ENCODE measurements at regions not wholly inside any gene's neighbourhood (a gene's known extent, or its start where the extent isn't known, plus 50 kb on each side); places are given as distances from the start of the nearest gene placed in this dataset.

GRCh38 chr2:117169036-117169765 lies 645.3 kb upstream of the DDX18 start:
- Mint-ChIP-seq H3K4me1 (no peaks in the 10 kb centered on the region), H3K36me3 (ENCODE audit: low read depth) (no peaks in the 10 kb centered on the region), H3K4me3 (no peak overlapping the region), H3K27ac (no peak overlapping the region), H3K27me3 (no peaks in the 10 kb centered on the region), H3K9me3 (peaks cover 10% of the 10 kb centered on the region)
- ChIA-PET CTCF (no interaction called here), POLR2A (no interaction called here)
- no peak for DNase-seq

- CTCF ChIA-PET: no interaction called here
- H3K4me3 Mint-ChIP-seq: no peak overlapping the region
Observed at GRCh38 chr2:117170897-117171296, 643.6 kb upstream of the DDX18 start.

GRCh38 chr2:117179405-117179804 lies 635.1 kb upstream of the DDX18 start:
- Mint-ChIP-seq H3K36me3 (ENCODE audit: low read depth) (no peaks in the 10 kb centered on the region), H3K27me3 (no peaks in the 10 kb centered on the region), H3K4me1 (no peaks in the 10 kb centered on the region), H3K4me3 (no peak overlapping the region), H3K27ac (no peak overlapping the region), H3K9me3 (peaks cover 9% of the 10 kb centered on the region)
- POLR2A ChIA-PET: no interaction called here
- CTCF ChIA-PET: no interaction called here
- DNase-seq: no peak

More at GRCh38 chr2:117170897-117171296, 643.6 kb upstream of the DDX18 start:
- no peaks in the 10 kb centered on the region for H3K4me1 Mint-ChIP-seq
- no peaks in the 10 kb centered on the region for H3K27me3 Mint-ChIP-seq
- DNase-seq: no peak
- POLR2A ChIA-PET: no interaction called here
- peaks cover 14% of the 10 kb centered on the region for H3K9me3 Mint-ChIP-seq
- H3K36me3 Mint-ChIP-seq (ENCODE audit: low read depth): no peaks in the 10 kb centered on the region
- H3K27ac Mint-ChIP-seq: no peak overlapping the region

- H3K27ac Mint-ChIP-seq: no peak overlapping the region
Observed at GRCh38 chr2:117190856-117191559, 623.5 kb upstream of the DDX18 start.

GRCh38 chr2:117195381-117195780 lies 619.1 kb upstream of the DDX18 start:
- H3K4me3 Mint-ChIP-seq: no peak overlapping the region
- DNase-seq: no peak
- H3K9me3 Mint-ChIP-seq: peaks cover 13% of the 10 kb centered on the region
- POLR2A ChIA-PET: no interaction called here
- H3K4me1 Mint-ChIP-seq: no peaks in the 10 kb centered on the region
- CTCF ChIA-PET: no interaction called here
- no peak overlapping the region for H3K27ac Mint-ChIP-seq
- no peaks in the 10 kb centered on the region for H3K27me3 Mint-ChIP-seq
- H3K36me3 Mint-ChIP-seq (ENCODE audit: low read depth): no peaks in the 10 kb centered on the region

More at GRCh38 chr2:117190856-117191559, 623.5 kb upstream of the DDX18 start:
- no peaks in the 10 kb centered on the region for H3K27me3 Mint-ChIP-seq
- no peaks in the 10 kb centered on the region for H3K36me3 Mint-ChIP-seq (ENCODE audit: low read depth)
- H3K4me3 Mint-ChIP-seq: no peak overlapping the region
- ChIA-PET POLR2A (no interaction called here), CTCF (no interaction called here)
- peaks cover 9% of the 10 kb centered on the region for H3K9me3 Mint-ChIP-seq
- no peaks in the 10 kb centered on the region for H3K4me1 Mint-ChIP-seq
- DNase-seq: no peak

GRCh38 chr2:117199511-117199910 lies 615.0 kb upstream of the DDX18 start:
- CTCF ChIA-PET: no interaction called here
- H3K27me3 Mint-ChIP-seq: no peaks in the 10 kb centered on the region
- POLR2A ChIA-PET: no interaction called here
- no peaks in the 10 kb centered on the region for H3K4me1 Mint-ChIP-seq
- H3K27ac Mint-ChIP-seq: no peak overlapping the region
- no peak overlapping the region for H3K4me3 Mint-ChIP-seq
- DNase-seq: no peak
- peaks cover 12% of the 10 kb centered on the region for H3K9me3 Mint-ChIP-seq
- no peaks in the 10 kb centered on the region for H3K36me3 Mint-ChIP-seq (ENCODE audit: low read depth)

GRCh38 chr2:117212562-117212961 lies 601.9 kb upstream of the DDX18 start:
- Mint-ChIP-seq H3K4me1 (no peaks in the 10 kb centered on the region), H3K36me3 (ENCODE audit: low read depth) (no peaks in the 10 kb centered on the region), H3K27ac (no peak overlapping the region), H3K9me3 (peaks cover 3% of the 10 kb centered on the region), H3K4me3 (no peak overlapping the region), H3K27me3 (no peaks in the 10 kb centered on the region)
- POLR2A ChIA-PET: no interaction called here
- DNase-seq: no peak
- CTCF ChIA-PET: no interaction called here

GRCh38 chr2:117217145-117217544 lies 597.3 kb upstream of the DDX18 start:
- ChIA-PET CTCF (no interaction called here), POLR2A (no interaction called here)
- Mint-ChIP-seq H3K36me3 (ENCODE audit: low read depth) (no peaks in the 10 kb centered on the region), H3K4me1 (no peaks in the 10 kb centered on the region), H3K9me3 (peaks cover 10% of the 10 kb centered on the region), H3K27me3 (no peaks in the 10 kb centered on the region), H3K27ac (no peak overlapping the region), H3K4me3 (no peak overlapping the region)
- no peak for DNase-seq

GRCh38 chr2:117222809-117223208 lies 591.7 kb upstream of the DDX18 start:
- H3K4me1 Mint-ChIP-seq: no peaks in the 10 kb centered on the region
- DNase-seq: no peak
- POLR2A ChIA-PET: no interaction called here
- CTCF ChIA-PET: no interaction called here
- H3K4me3 Mint-ChIP-seq: no peak overlapping the region
- peaks cover 16% of the 10 kb centered on the region for H3K9me3 Mint-ChIP-seq
- H3K27ac Mint-ChIP-seq: no peak overlapping the region
- H3K36me3 Mint-ChIP-seq (ENCODE audit: low read depth): no peaks in the 10 kb centered on the region
- H3K27me3 Mint-ChIP-seq: no peaks in the 10 kb centered on the region

- no peak overlapping the region for H3K27ac Mint-ChIP-seq
- H3K4me3 Mint-ChIP-seq: no peak overlapping the region
- H3K9me3 Mint-ChIP-seq: peaks cover 16% of the 10 kb centered on the region
- H3K27me3 Mint-ChIP-seq: no peaks in the 10 kb centered on the region
- ChIA-PET POLR2A (no interaction called here), CTCF (no interaction called here)
- no peaks in the 10 kb centered on the region for H3K4me1 Mint-ChIP-seq
- DNase-seq: no peak
- no peaks in the 10 kb centered on the region for H3K36me3 Mint-ChIP-seq (ENCODE audit: low read depth)
Observed at GRCh38 chr2:117232305-117232704, 582.2 kb upstream of the DDX18 start.

GRCh38 chr2:117257362-117257761 lies 557.1 kb upstream of the DDX18 start:
- H3K4me3 Mint-ChIP-seq: no peak overlapping the region
- no peaks in the 10 kb centered on the region for H3K36me3 Mint-ChIP-seq (ENCODE audit: low read depth)
- no peaks in the 10 kb centered on the region for H3K4me1 Mint-ChIP-seq
- DNase-seq: no peak
- POLR2A ChIA-PET: no interaction called here
- no peaks in the 10 kb centered on the region for H3K9me3 Mint-ChIP-seq
- H3K27ac Mint-ChIP-seq: no peak overlapping the region
- no peaks in the 10 kb centered on the region for H3K27me3 Mint-ChIP-seq
- CTCF ChIA-PET: no interaction called here

- POLR2A ChIA-PET: no interaction called here
- CTCF ChIA-PET: no interaction called here
- Mint-ChIP-seq H3K27me3 (no peaks in the 10 kb centered on the region), H3K9me3 (peaks cover 4% of the 10 kb centered on the region), H3K27ac (no peak overlapping the region), H3K36me3 (ENCODE audit: low read depth) (no peaks in the 10 kb centered on the region), H3K4me1 (no peaks in the 10 kb centered on the region), H3K4me3 (no peak overlapping the region)
- no peak for DNase-seq
Observed at GRCh38 chr2:117269574-117269973, 544.9 kb upstream of the DDX18 start.

GRCh38 chr2:117271631-117272030 lies 542.9 kb upstream of the DDX18 start:
- no peak overlapping the region for H3K27ac Mint-ChIP-seq
- H3K36me3 Mint-ChIP-seq (ENCODE audit: low read depth): no peaks in the 10 kb centered on the region
- H3K4me3 Mint-ChIP-seq: no peak overlapping the region
- H3K9me3 Mint-ChIP-seq: no peaks in the 10 kb centered on the region
- no peaks in the 10 kb centered on the region for H3K27me3 Mint-ChIP-seq
- ChIA-PET POLR2A (no interaction called here), CTCF (interaction anchor here (0.7 kb wide), 1 partner anchor 847 kb away, joined by 3 read pairs; no protein-coding TSS in a partner anchor)
- DNase-seq: no peak
- no peaks in the 10 kb centered on the region for H3K4me1 Mint-ChIP-seq

- ChIA-PET CTCF (no interaction called here), POLR2A (no interaction called here)
- no peak for DNase-seq
- Mint-ChIP-seq H3K4me3 (no peak overlapping the region), H3K27me3 (no peaks in the 10 kb centered on the region), H3K27ac (no peak overlapping the region), H3K4me1 (no peaks in the 10 kb centered on the region), H3K36me3 (ENCODE audit: low read depth) (no peaks in the 10 kb centered on the region), H3K9me3 (no peaks in the 10 kb centered on the region)
Observed at GRCh38 chr2:117273009-117273671, 541.4 kb upstream of the DDX18 start.
